Breast epithelium (tissue), 4 donors: ENCODE measurements at regions not wholly inside any gene's neighbourhood (a gene's known extent, or its start where the extent isn't known, plus 50 kb on each side); places are given as distances from the start of the nearest gene placed in this dataset.

Source experiments
- DNase-seq, 2 donors: peaks; one replicate each; pipeline ENCODE4 v3.0.0-alpha.2; 2019; ENCODE audit warnings: low spot score in 2 of 2
- H3K27ac ChIP-seq, 2 donors: fragments of 200-600 bp; sonication (generic) in 1 of 2; one replicate each; pipeline ENCODE4 v1.5.1; 2016 to 2019; ENCODE audit warnings: mild to moderate bottlenecking in 1 of 2
- H3K27me3 ChIP-seq, 2 donors: fragments of 200-600 bp; sonication (generic) in 1 of 2; one replicate each; pipeline versions ENCODE4 v1.5.1 to v1.6.0; 2017 to 2019; ENCODE audit warnings: control low read depth in 1 of 2, mild to moderate bottlenecking in 1 of 2
- H3K36me3 ChIP-seq: fragments of 200-600 bp; one replicate; pipeline ENCODE4 v1.5.1; 2019
- H3K4me1 ChIP-seq, 2 donors: fragments of 200-600 bp; sonication (generic); one replicate each; pipeline ENCODE4 v1.5.1; 2016 to 2019; ENCODE audit warnings: control low read depth in 1 of 2
- H3K4me3 ChIP-seq, 3 donors: fragments of 200-600 bp; sonication (generic); 1 replicate in 2 of 3; 2 replicates in 1 of 3; pipeline ENCODE4 v1.5.1; 2016 to 2019; ENCODE audit warnings: mild to moderate bottlenecking in 3 of 3, moderate library complexity in 2 of 3
- H3K9me3 ChIP-seq, 2 donors: fragments of 200-600 bp; sonication (generic) in 1 of 2; one replicate each; pipeline ENCODE4 v1.5.1; 2016 to 2019; ENCODE audit warnings: control low read depth in 1 of 2
- CTCF ChIP-seq, 3 donors: fragments of 450-650 bp; IDR thresholded peaks; one replicate each; pipeline ENCODE4 v1.5.1; 2016 to 2017; ENCODE audit warnings: antibody characterized with exemption in 3 of 3, mild to moderate bottlenecking in 3 of 3, moderate library complexity in 3 of 3
- POLR2A ChIP-seq: fragments of 450-650 bp; IDR thresholded peaks from one replicate; pipeline ENCODE4 v1.6.1; 2016; ENCODE audit warnings: antibody characterized with exemption, mild to moderate bottlenecking, moderate library complexity
- POLR2AphosphoS5 ChIP-seq, 3 donors: sonication (generic); formaldehyde crosslinking; IDR thresholded peaks; one replicate each; pipeline ENCODE4 v1.6.1; 2017; ENCODE audit warnings: antibody characterized with exemption in 3 of 3
- intact Hi-C: fragments of 100-400 bp; cut with DNase I; formaldehyde crosslinking; loops from one replicate; pipeline ENCODE4 v1.15.1; 2023; ENCODE audit warnings: low total_unique reads

- Histone ChIP-seq H3K9me3 (no peaks in the 10 kb centered on the region), H3K27ac (no peak overlapping the region), H3K4me1 (no peaks in the 10 kb centered on the region), H3K36me3 (no peaks in the 10 kb centered on the region), H3K27me3 (no peaks in the 10 kb centered on the region), H3K4me3 (no peak overlapping the region)
- intact Hi-C loops = no loop called here
- DNase-seq = no peak
- TF ChIP-seq CTCF (IDR thresholded peaks at IDR 0.05) (no peak), POLR2A (no peak), POLR2AphosphoS5 (IDR thresholded peaks at IDR 0.05) (no peak)
These were observed 674.1 kb downstream of the NYAP2 start for GRCh38 chr2:226073496-226074160.

- no peak for DNase-seq
These were observed 667.4 kb downstream of the NYAP2 start for GRCh38 chr2:226066873-226067272.

GRCh38 chr2:226066391-226066790 is 666.9 kb downstream of the NYAP2 start:
- DNase-seq = no peak
- Histone ChIP-seq H3K27me3 (no peaks in the 10 kb centered on the region), H3K9me3 (no peaks in the 10 kb centered on the region)

More at GRCh38 chr2:226066873-226067272, 667.4 kb downstream of the NYAP2 start:
- H3K27ac ChIP-seq = no peak overlapping the region
- intact Hi-C loops = no loop called here
- no peaks in the 10 kb centered on the region for H3K4me1 ChIP-seq
- H3K4me3 ChIP-seq = no peak overlapping the region
- no peaks in the 10 kb centered on the region for H3K9me3 ChIP-seq
- TF ChIP-seq CTCF (IDR thresholded peaks at IDR 0.05) (no peak), POLR2AphosphoS5 (IDR thresholded peaks at IDR 0.05) (no peak), POLR2A (no peak)
- no peaks in the 10 kb centered on the region for H3K36me3 ChIP-seq
- no peaks in the 10 kb centered on the region for H3K27me3 ChIP-seq

GRCh38 chr2:226064932-226065570 is 665.5 kb downstream of the NYAP2 start:
- intact Hi-C loops = no loop called here
- Histone ChIP-seq H3K9me3 (no peaks in the 10 kb centered on the region), H3K36me3 (no peaks in the 10 kb centered on the region), H3K4me3 (no peak overlapping the region), H3K27ac (no peak overlapping the region), H3K4me1 (no peaks in the 10 kb centered on the region), H3K27me3 (no peaks in the 10 kb centered on the region)
- TF ChIP-seq CTCF (IDR thresholded peaks at IDR 0.05) (no peak), POLR2A (no peak), POLR2AphosphoS5 (IDR thresholded peaks at IDR 0.05) (no peak)
- no peak for DNase-seq

More at GRCh38 chr2:226066391-226066790, 666.9 kb downstream of the NYAP2 start:
- intact Hi-C loops = no loop called here
- no peak overlapping the region for H3K27ac ChIP-seq
- H3K36me3 ChIP-seq = no peaks in the 10 kb centered on the region
- H3K4me1 ChIP-seq = no peaks in the 10 kb centered on the region
- no peak overlapping the region for H3K4me3 ChIP-seq
- TF ChIP-seq CTCF (IDR thresholded peaks at IDR 0.05) = no peak
- TF ChIP-seq POLR2A = no peak
- no peak for TF ChIP-seq POLR2AphosphoS5 (IDR thresholded peaks at IDR 0.05)

GRCh38 chr2:226063704-226064440 is 664.4 kb downstream of the NYAP2 start:
- Histone ChIP-seq H3K27me3 (no peaks in the 10 kb centered on the region), H3K4me3 (no peak overlapping the region), H3K27ac (no peak overlapping the region), H3K36me3 (no peaks in the 10 kb centered on the region), H3K9me3 (no peaks in the 10 kb centered on the region), H3K4me1 (no peaks in the 10 kb centered on the region)
- no peak for DNase-seq
- intact Hi-C loops = no loop called here
- TF ChIP-seq POLR2AphosphoS5 (IDR thresholded peaks at IDR 0.05) (no peak), CTCF (IDR thresholded peaks at IDR 0.05) (no peak), POLR2A (no peak)
